Osteocyte (in vitro differentiated cells): ENCODE measurements at regions not wholly inside any gene's neighbourhood (a gene's known extent, or its start where the extent isn't known, plus 50 kb on each side); places are given as distances from the start of the nearest gene placed in this dataset.

Experiments
- DNase-seq: peaks from one replicate; pipeline ENCODE4 v3.0.0; 2021; ENCODE audit warnings: mixed read lengths; ENCODE audit not compliant: unreplicated experiment; ENCODE audit errors: extremely low spot score
- H3K27ac Mint-ChIP-seq: one replicate; pipeline ENCODE4 v1.8.0; 2021; ENCODE audit warnings: mild to moderate bottlenecking, mixed read lengths; ENCODE audit not compliant: unreplicated experiment
- H3K27me3 Mint-ChIP-seq: one replicate; pipeline ENCODE4 v1.8.0; 2021; ENCODE audit warnings: mixed read lengths; ENCODE audit not compliant: unreplicated experiment
- H3K36me3 Mint-ChIP-seq: one replicate; pipeline ENCODE4 v1.8.0; 2021; ENCODE audit warnings: mixed read lengths; ENCODE audit not compliant: unreplicated experiment
- H3K4me1 Mint-ChIP-seq: one replicate; pipeline ENCODE4 v1.8.0; 2021; ENCODE audit warnings: mixed read lengths; ENCODE audit not compliant: unreplicated experiment
- H3K4me3 Mint-ChIP-seq: one replicate; pipeline ENCODE4 v1.8.0; 2021; ENCODE audit warnings: mild to moderate bottlenecking, moderate library complexity, mixed read lengths; ENCODE audit not compliant: unreplicated experiment
- H3K9me3 Mint-ChIP-seq: one replicate; pipeline ENCODE4 v1.8.0; 2021; ENCODE audit warnings: mixed read lengths; ENCODE audit not compliant: unreplicated experiment
- CTCF ChIP-seq: fragments of 200-600 bp; sonication (generic); IDR thresholded peaks from 2 replicates; pipeline ENCODE4 v1.5.0; 2021; ENCODE audit warnings: antibody characterized with exemption, mild to moderate bottlenecking, moderate library complexity

- H3K27ac Mint-ChIP-seq = no peak overlapping the region
- H3K4me3 Mint-ChIP-seq = no peak overlapping the region
- DNase-seq = no peak
- no peaks in the 10 kb centered on the region for H3K36me3 Mint-ChIP-seq
- TF ChIP-seq CTCF = no peak
- no peaks in the 10 kb centered on the region for H3K27me3 Mint-ChIP-seq
- no peaks in the 10 kb centered on the region for H3K4me1 Mint-ChIP-seq
- peaks cover 13% of the 10 kb centered on the region for H3K9me3 Mint-ChIP-seq
Observed at GRCh38 chrX:85499400-85499799, 119.9 kb upstream of the POF1B start.

- H3K27ac Mint-ChIP-seq = no peak overlapping the region
- H3K4me3 Mint-ChIP-seq = no peak overlapping the region
- DNase-seq = no peak
- peaks cover 14% of the 10 kb centered on the region for H3K9me3 Mint-ChIP-seq
- no peaks in the 10 kb centered on the region for H3K4me1 Mint-ChIP-seq
- no peak for TF ChIP-seq CTCF
- H3K36me3 Mint-ChIP-seq = no peaks in the 10 kb centered on the region
- H3K27me3 Mint-ChIP-seq = no peaks in the 10 kb centered on the region
Observed at GRCh38 chrX:85493821-85494220, 114.4 kb upstream of the POF1B start.

- Mint-ChIP-seq H3K4me3 (no peak overlapping the region), H3K36me3 (no peaks in the 10 kb centered on the region), H3K9me3 (peaks cover 13% of the 10 kb centered on the region), H3K27me3 (no peaks in the 10 kb centered on the region), H3K27ac (no peak overlapping the region), H3K4me1 (no peaks in the 10 kb centered on the region)
- no peak for DNase-seq
- TF ChIP-seq CTCF = no peak
Observed at GRCh38 chrX:85454295-85454694, 74.8 kb upstream of the POF1B start.

- H3K9me3 Mint-ChIP-seq = peaks cover 47% of the 10 kb centered on the region
- H3K27me3 Mint-ChIP-seq = no peaks in the 10 kb centered on the region
- no peak for TF ChIP-seq CTCF
- H3K4me3 Mint-ChIP-seq = no peak overlapping the region
- DNase-seq = no peak
- H3K36me3 Mint-ChIP-seq = no peaks in the 10 kb centered on the region
- H3K27ac Mint-ChIP-seq = no peak overlapping the region
- H3K4me1 Mint-ChIP-seq = no peaks in the 10 kb centered on the region
Observed at GRCh38 chrX:85444613-85445012, 65.1 kb upstream of the POF1B start.
